Common myeloid progenitor, CD34-positive (primary cell): ENCODE measurements at regions not wholly inside any gene's neighbourhood (a gene's known extent, or its start where the extent isn't known, plus 50 kb on each side); places are given as distances from the start of the nearest gene placed in this dataset.

Source experiments
- CTCF ChIA-PET: fragments of 350-600 bp; sonication (Branson Sonifier 250); formaldehyde crosslinking; loops from one replicate; lab custom pipeline; 2021; ENCODE audit warnings: antibody characterized with exemption; lab: Charles Lee
- POLR2A ChIA-PET: fragments of 350-600 bp; sonication (Branson Sonifier 250); formaldehyde crosslinking; loops from one replicate; lab custom pipeline; 2021; ENCODE audit warnings: antibody characterized with exemption; lab: Charles Lee
- DNase-seq, 3 donors: peaks; one replicate each; pipeline versions ENCODE4 v3.0.0 to v3.0.0-alpha.2; 2013
- H3K27ac ChIP-seq, 2 experiments: 1 replicate in 1 of 2; 2 replicates in 1 of 2; pipeline ENCODE4 v1.7.0; 2013; ENCODE audit warnings: inconsistent platforms in 2 of 2, low read length in 2 of 2, mild to moderate bottlenecking in 2 of 2, low read depth in 1 of 2, moderate library complexity in 1 of 2; ENCODE audit not compliant: severe bottlenecking in 2 of 2, insufficient read depth in 1 of 2, poor library complexity in 1 of 2
- H3K27me3 ChIP-seq, 5 experiments: replicated peaks in 2 of 5; 1 replicate in 3 of 5; 2 replicates in 2 of 5; pipeline versions ENCODE4 v1.6.1 to v1.7.0; 2013; ENCODE audit warnings: low read length in 4 of 5, mild to moderate bottlenecking in 2 of 5, moderate library complexity in 2 of 5, inconsistent platforms in 1 of 5; ENCODE audit not compliant: insufficient read depth in 5 of 5, control insufficient read depth in 4 of 5
- H3K36me3 ChIP-seq, 4 experiments: 1 replicate in 2 of 4; 2 replicates in 2 of 4; pipeline versions ENCODE4 v1.6.1 to v1.7.0; 2013; ENCODE audit warnings: low read length in 3 of 4, control low read depth in 1 of 4, mild to moderate bottlenecking in 1 of 4; ENCODE audit not compliant: control insufficient read depth in 4 of 4, insufficient read depth in 4 of 4
- H3K4me1 ChIP-seq, 4 experiments: 1 replicate in 3 of 4; 2 replicates in 1 of 4; pipeline versions ENCODE4 v1.6.1 to v1.7.1; 2013; ENCODE audit warnings: low read length in 3 of 4, mild to moderate bottlenecking in 3 of 4, control low read depth in 1 of 4, inconsistent platforms in 1 of 4, moderate library complexity in 1 of 4; ENCODE audit not compliant: control insufficient read depth in 4 of 4, insufficient read depth in 4 of 4; ENCODE audit errors: control extremely low read depth in 1 of 4
- H3K4me3 ChIP-seq, 7 experiments: 1 replicate in 4 of 7; 2 replicates in 3 of 7; pipeline versions ENCODE4 v1.5.1 to v1.7.0; 2013; ENCODE audit warnings: mild to moderate bottlenecking in 7 of 7, low read length in 6 of 7, moderate library complexity in 6 of 7, inconsistent platforms in 2 of 7, low read depth in 2 of 7, control low read depth in 1 of 7; ENCODE audit not compliant: insufficient read depth in 4 of 7, control insufficient read depth in 1 of 7; ENCODE audit errors: extremely low read depth in 1 of 7
- H3K9me3 ChIP-seq, 5 experiments: 1 replicate in 4 of 5; 2 replicates in 1 of 5; pipeline versions ENCODE4 v1.6.1 to v1.7.1; 2013; ENCODE audit warnings: low read length in 4 of 5, mild to moderate bottlenecking in 2 of 5, inconsistent platforms in 1 of 5, low read depth in 1 of 5, moderate library complexity in 1 of 5; ENCODE audit not compliant: control insufficient read depth in 4 of 5, insufficient read depth in 2 of 5; ENCODE audit errors: control extremely low read depth in 1 of 5
- WGBS: methylation state at CpG from one replicate; pipeline ENCODE4 v1.1.5; 2013; ENCODE audit not compliant: insufficient coverage; 5-methylcytosine and 5-hydroxymethylcytosine counted together

- Histone ChIP-seq H3K27ac (no peak overlapping the region), H3K36me3 (no peaks in the 10 kb centered on the region), H3K4me1 (no peaks in the 10 kb centered on the region), H3K9me3 (peaks cover 0 to 2% (median 0%) of the 10 kb centered on the region in 5 experiments), H3K27me3 (peaks cover 0 to 5% (median 0%) of the 10 kb centered on the region in 5 experiments), H3K4me3 (no peak overlapping the region)
- no peak for DNase-seq
- CTCF ChIA-PET = interaction anchor here (0.7 kb wide), 1 partner anchor 37 kb away, joined by 3 read pairs; no protein-coding TSS in a partner anchor
- 100% methylated on average over 2 of the region's 2 CpGs for WGBS
- POLR2A ChIA-PET = no interaction called here
Observed at GRCh38 chr7:156516791-156517378, 123.7 kb upstream of the RNF32 start.

- DNase-seq = no peak
- peaks cover 0 to 9% (median 0%) of the 10 kb centered on the region in 5 experiments for H3K9me3 ChIP-seq
- no peaks in the 10 kb centered on the region for H3K36me3 ChIP-seq
- no peak overlapping the region for H3K4me3 ChIP-seq
- no peaks in the 10 kb centered on the region for H3K4me1 ChIP-seq
- CTCF ChIA-PET = no interaction called here
- 90% methylated on average over 24 of the region's 29 CpGs for WGBS
- peaks cover 0 to 5% (median 0%) of the 10 kb centered on the region in 5 experiments for H3K27me3 ChIP-seq
- no peak overlapping the region for H3K27ac ChIP-seq
- POLR2A ChIA-PET = no interaction called here
Observed at GRCh38 chr7:156515911-156516790, 124.4 kb upstream of the RNF32 start.

- Histone ChIP-seq H3K27ac (no peak overlapping the region), H3K27me3 (peaks cover 0 to 4% (median 0%) of the 10 kb centered on the region in 5 experiments), H3K9me3 (peaks cover 0 to 19% (median 2%) of the 10 kb centered on the region in 5 experiments), H3K4me3 (no peak overlapping the region), H3K4me1 (no peaks in the 10 kb centered on the region), H3K36me3 (no peaks in the 10 kb centered on the region)
- POLR2A ChIA-PET = interaction anchor here (0.5 kb wide), 1 partner anchor 248 kb away, joined by 3 read pairs; no protein-coding TSS in a partner anchor
- 89% methylated on average over 6 of the region's 7 CpGs for WGBS
- DNase-seq = no peak
- CTCF ChIA-PET = no interaction called here
Observed at GRCh38 chr7:156514851-156515250, 125.7 kb upstream of the RNF32 start.

GRCh38 chr7:156511426-156511825, 129.1 kb upstream of the RNF32 start:
- DNase-seq = no peak
- H3K27me3 ChIP-seq = peaks cover 0 to 2% (median 0%) of the 10 kb centered on the region in 5 experiments
- H3K4me1 ChIP-seq = no peaks in the 10 kb centered on the region
- H3K27ac ChIP-seq = no peak overlapping the region
- POLR2A ChIA-PET = no interaction called here
- H3K36me3 ChIP-seq = no peaks in the 10 kb centered on the region
- CTCF ChIA-PET = no interaction called here
- no peak overlapping the region for H3K4me3 ChIP-seq
- H3K9me3 ChIP-seq = peaks cover 0 to 29% (median 2%) of the 10 kb centered on the region in 5 experiments
- WGBS = no CpG with 5 or more reads among the region's 2 CpGs

- CTCF ChIA-PET = no interaction called here
- Histone ChIP-seq H3K9me3 (peaks cover 0 to 29% (median 2%) of the 10 kb centered on the region in 5 experiments), H3K27me3 (peaks cover 0 to 2% (median 0%) of the 10 kb centered on the region in 5 experiments), H3K4me1 (no peaks in the 10 kb centered on the region), H3K27ac (no peak overlapping the region), H3K36me3 (no peaks in the 10 kb centered on the region), H3K4me3 (no peak overlapping the region)
- POLR2A ChIA-PET = no interaction called here
- no peak for DNase-seq
Observed at GRCh38 chr7:156510966-156511365, 129.6 kb upstream of the RNF32 start.

- H3K27ac ChIP-seq = no peak overlapping the region
- DNase-seq = no peak
- ChIA-PET POLR2A (no interaction called here), CTCF (interaction anchor here (0.7 kb wide), 1 partner anchor 245 kb away, joined by 3 read pairs; no protein-coding TSS in a partner anchor)
- WGBS = 100% methylated on average over 2 of the region's 3 CpGs
- peaks cover 0 to 2% (median 0%) of the 10 kb centered on the region in 5 experiments for H3K27me3 ChIP-seq
- peaks cover 0 to 29% (median 2%) of the 10 kb centered on the region in 5 experiments for H3K9me3 ChIP-seq
- no peak overlapping the region for H3K4me3 ChIP-seq
- no peaks in the 10 kb centered on the region for H3K4me1 ChIP-seq
- no peaks in the 10 kb centered on the region for H3K36me3 ChIP-seq
Observed at GRCh38 chr7:156509216-156509615, 131.4 kb upstream of the RNF32 start.

- Histone ChIP-seq H3K4me1 (no peaks in the 10 kb centered on the region), H3K36me3 (no peaks in the 10 kb centered on the region), H3K27ac (no peak overlapping the region), H3K4me3 (no peak overlapping the region), H3K9me3 (peaks cover 0 to 21% (median 2%) of the 10 kb centered on the region in 5 experiments), H3K27me3 (peaks cover 0 to 3% (median 0%) of the 10 kb centered on the region in 5 experiments)
- POLR2A ChIA-PET = no interaction called here
- CTCF ChIA-PET = no interaction called here
- DNase-seq = no peak
- WGBS = 95% methylated on average over 7 of the region's 10 CpGs
Observed at GRCh38 chr7:156505876-156506275, 134.7 kb upstream of the RNF32 start.
